ENCODE measurements at regions not wholly inside any gene's neighbourhood (a gene's known extent, or its start where the extent isn't known, plus 50 kb on each side); places are given as distances from the start of the nearest gene placed in this dataset.

DNA sequence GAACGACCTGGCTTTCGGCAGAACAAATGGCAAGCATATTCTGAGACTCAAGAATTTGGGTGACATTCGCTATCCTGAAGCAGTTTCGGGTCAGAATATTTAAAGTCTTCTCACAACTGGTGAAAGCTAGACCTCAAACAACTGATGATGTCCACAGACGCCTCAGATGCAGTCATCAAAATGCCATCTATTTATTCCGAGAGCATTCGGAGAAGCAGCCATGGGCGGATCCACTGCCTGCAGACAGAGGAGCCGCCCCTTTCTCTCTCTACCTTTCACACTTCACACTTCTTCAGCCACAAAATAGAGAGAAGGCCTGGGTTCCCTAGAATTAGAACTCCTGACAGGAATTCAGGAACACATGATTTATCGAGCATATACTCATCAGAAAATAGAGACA, 65.8 kb upstream of the CREB1 start:
- Histone ChIP-seq H3K27ac (ENCODE audit: low read length) (no peak overlapping the region), H3F3A (ENCODE audit: insufficient read depth, low read length, poor library complexity, severe bottlenecking) (no peaks in the 10 kb centered on the region), H3K4me3 (ENCODE audit: low read length) (no peak overlapping the region), H4K20me1 (ENCODE audit: insufficient read depth) (no peaks in the 10 kb centered on the region), H3K36me3 (ENCODE audit: insufficient read depth, low read length) (no peaks in the 10 kb centered on the region), H3K27me3 (ENCODE audit: insufficient read depth, low read depth, low read length) (no peaks in the 10 kb centered on the region), H3K9ac (ENCODE audit: low read length) (no peak overlapping the region), H3K9me2 (ENCODE audit: insufficient read depth, low read length) (no peaks in the 10 kb centered on the region), H3K79me2 (replicated peaks; ENCODE audit: insufficient read depth, low read length) (no peaks in the 10 kb centered on the region), H3K9me3 (ENCODE audit: low read length) (no peaks in the 10 kb centered on the region), H3K4me2 (ENCODE audit: low read length) (no peak overlapping the region), H2AFZ (ENCODE audit: low read depth, low read length) (no peak overlapping the region)
- TF ChIP-seq TAF1 (IDR thresholded peaks at IDR 0.05; ENCODE audit: low read depth): no peak
- TF ChIP-seq, protein P1, sequence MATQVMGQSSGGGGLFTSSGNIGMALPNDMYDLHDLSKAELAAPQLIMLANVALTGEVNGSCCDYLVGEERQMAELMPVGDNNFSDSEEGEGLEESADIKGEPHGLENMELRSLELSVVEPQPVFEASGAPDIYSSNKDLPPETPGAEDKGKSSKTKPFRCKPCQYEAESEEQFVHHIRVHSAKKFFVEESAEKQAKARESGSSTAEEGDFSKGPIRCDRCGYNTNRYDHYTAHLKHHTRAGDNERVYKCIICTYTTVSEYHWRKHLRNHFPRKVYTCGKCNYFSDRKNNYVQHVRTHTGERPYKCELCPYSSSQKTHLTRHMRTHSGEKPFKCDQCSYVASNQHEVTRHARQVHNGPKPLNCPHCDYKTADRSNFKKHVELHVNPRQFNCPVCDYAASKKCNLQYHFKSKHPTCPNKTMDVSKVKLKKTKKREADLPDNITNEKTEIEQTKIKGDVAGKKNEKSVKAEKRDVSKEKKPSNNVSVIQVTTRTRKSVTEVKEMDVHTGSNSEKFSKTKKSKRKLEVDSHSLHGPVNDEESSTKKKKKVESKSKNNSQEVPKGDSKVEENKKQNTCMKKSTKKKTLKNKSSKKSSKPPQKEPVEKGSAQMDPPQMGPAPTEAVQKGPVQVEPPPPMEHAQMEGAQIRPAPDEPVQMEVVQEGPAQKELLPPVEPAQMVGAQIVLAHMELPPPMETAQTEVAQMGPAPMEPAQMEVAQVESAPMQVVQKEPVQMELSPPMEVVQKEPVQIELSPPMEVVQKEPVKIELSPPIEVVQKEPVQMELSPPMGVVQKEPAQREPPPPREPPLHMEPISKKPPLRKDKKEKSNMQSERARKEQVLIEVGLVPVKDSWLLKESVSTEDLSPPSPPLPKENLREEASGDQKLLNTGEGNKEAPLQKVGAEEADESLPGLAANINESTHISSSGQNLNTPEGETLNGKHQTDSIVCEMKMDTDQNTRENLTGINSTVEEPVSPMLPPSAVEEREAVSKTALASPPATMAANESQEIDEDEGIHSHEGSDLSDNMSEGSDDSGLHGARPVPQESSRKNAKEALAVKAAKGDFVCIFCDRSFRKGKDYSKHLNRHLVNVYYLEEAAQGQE (IDR thresholded peaks at IDR 0.05; ENCODE audit: borderline replicate concordance): no peak
- TF ChIP-seq POLR2AphosphoS5 (IDR thresholded peaks at IDR 0.05): no peak
- TF ChIP-seq EZH2 (IDR thresholded peaks at IDR 0.05; ENCODE audit: borderline replicate concordance, insufficient read depth, low read length, poor library complexity, severe bottlenecking): no peak
- no peak for TF ChIP-seq MXI1 (conservative IDR thresholded peaks at IDR 0.05; ENCODE audit: poor library complexity, severe bottlenecking)

DNA sequence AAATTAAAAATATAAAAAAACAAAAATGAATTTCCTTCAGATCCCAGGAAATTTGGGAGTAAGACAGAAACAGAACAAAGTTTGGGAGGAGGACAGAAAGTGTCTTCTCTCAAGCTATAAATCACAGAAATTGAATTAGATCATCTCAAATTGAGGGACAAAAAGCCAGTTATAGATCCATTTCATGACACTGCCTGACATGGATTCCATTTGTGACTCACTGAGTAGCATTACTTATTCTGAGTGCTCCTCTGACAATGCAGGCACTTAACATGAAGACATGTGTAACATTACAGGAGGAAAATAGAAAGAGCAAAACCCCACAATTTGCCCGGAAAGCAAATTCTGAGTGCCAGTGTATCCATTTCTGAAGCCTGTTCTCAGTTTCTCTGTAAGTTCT, 63.9 kb upstream of the CREB1 start:
- Histone ChIP-seq H3K36me3 (ENCODE audit: insufficient read depth, low read length) (no peaks in the 10 kb centered on the region), H3K9me3 (ENCODE audit: low read length) (no peaks in the 10 kb centered on the region), H3K27ac (ENCODE audit: low read length) (peak overlapping the region; percentile 66), H3K4me2 (ENCODE audit: low read length) (no peak overlapping the region), H3K9me2 (ENCODE audit: insufficient read depth, low read length) (no peaks in the 10 kb centered on the region), H3K27me3 (ENCODE audit: insufficient read depth, low read depth, low read length) (no peaks in the 10 kb centered on the region), H4K20me1 (ENCODE audit: insufficient read depth) (no peaks in the 10 kb centered on the region), H2AFZ (ENCODE audit: low read depth, low read length) (no peak overlapping the region), H3K9ac (ENCODE audit: low read length) (peak overlapping the region; percentile 18), H3K79me2 (replicated peaks; ENCODE audit: insufficient read depth, low read length) (no peaks in the 10 kb centered on the region), H3F3A (ENCODE audit: insufficient read depth, low read length, poor library complexity, severe bottlenecking) (no peaks in the 10 kb centered on the region), H3K4me3 (ENCODE audit: low read length) (no peak overlapping the region)
- peak; percentile 89 for TF ChIP-seq EP300 (conservative IDR thresholded peaks at IDR 0.05; ENCODE audit: poor library complexity, severe bottlenecking)
- peak; percentile 48 for TF ChIP-seq SMC3 (conservative IDR thresholded peaks at IDR 0.05; ENCODE audit: poor library complexity)
- no peak for TF ChIP-seq EZH2 (IDR thresholded peaks at IDR 0.05; ENCODE audit: borderline replicate concordance, insufficient read depth, low read length, poor library complexity, severe bottlenecking)
- peak; percentile 17 for TF ChIP-seq MXI1 (conservative IDR thresholded peaks at IDR 0.05; ENCODE audit: poor library complexity, severe bottlenecking)
- no peak for TF ChIP-seq TAF1 (IDR thresholded peaks at IDR 0.05; ENCODE audit: low read depth)
- TF ChIP-seq RAD21 (conservative IDR thresholded peaks at IDR 0.05): peak; percentile 31
- TF ChIP-seq, protein P1 (IDR thresholded peaks at IDR 0.05; ENCODE audit: borderline replicate concordance): peak; percentile 72
- TF ChIP-seq CTCF (IDR thresholded peaks at IDR 0.05; ENCODE audit: poor library complexity, severe bottlenecking): no peak
- TF ChIP-seq POLR2AphosphoS5 (IDR thresholded peaks at IDR 0.05): peak; percentile 74
